Astrocyte (in vitro differentiated cells and primary cell): ENCODE measurements at regions not wholly inside any gene's neighbourhood (a gene's known extent, or its start where the extent isn't known, plus 50 kb on each side); places are given as distances from the start of the nearest gene placed in this dataset.

Experiments used
- EZH2 ChIP-seq: IDR thresholded peaks from 2 replicates; pipeline ENCODE4 v1.6.1; 2012; ENCODE audit warnings: mild to moderate bottlenecking, low read length, inconsistent platforms; ENCODE audit not compliant: insufficient read depth
- TF ChIP-seq, protein P1 (sequence below): IDR thresholded peaks from 2 replicates; pipeline ENCODE4 v1.5.1; 2011; ENCODE audit warnings: low read depth, mild to moderate bottlenecking, inconsistent platforms, low read length, moderate library complexity; ENCODE audit not compliant: insufficient read depth

DNA sequence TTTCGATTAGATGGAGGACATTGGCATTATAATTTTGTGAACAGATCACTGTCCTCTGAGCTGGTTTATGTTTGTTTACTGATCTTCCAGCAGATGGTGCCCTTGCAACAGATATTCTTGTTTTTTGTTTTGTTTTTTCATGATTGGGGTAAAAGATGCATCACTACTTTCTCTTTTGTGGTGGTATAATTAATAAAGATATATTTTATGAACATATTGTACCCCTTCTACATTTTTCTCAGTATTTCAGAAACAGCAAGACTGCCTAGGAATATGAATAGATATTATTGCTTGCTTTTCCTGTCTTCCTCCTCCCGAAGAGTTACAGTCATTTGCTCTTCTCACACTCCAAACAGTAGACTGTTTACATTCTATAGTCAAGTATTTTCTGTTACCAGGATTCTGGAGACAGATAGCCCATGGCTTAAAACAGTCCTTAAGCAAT is 905.2 kb downstream of the TRAM1L1 start:
- TF ChIP-seq, protein P1, sequence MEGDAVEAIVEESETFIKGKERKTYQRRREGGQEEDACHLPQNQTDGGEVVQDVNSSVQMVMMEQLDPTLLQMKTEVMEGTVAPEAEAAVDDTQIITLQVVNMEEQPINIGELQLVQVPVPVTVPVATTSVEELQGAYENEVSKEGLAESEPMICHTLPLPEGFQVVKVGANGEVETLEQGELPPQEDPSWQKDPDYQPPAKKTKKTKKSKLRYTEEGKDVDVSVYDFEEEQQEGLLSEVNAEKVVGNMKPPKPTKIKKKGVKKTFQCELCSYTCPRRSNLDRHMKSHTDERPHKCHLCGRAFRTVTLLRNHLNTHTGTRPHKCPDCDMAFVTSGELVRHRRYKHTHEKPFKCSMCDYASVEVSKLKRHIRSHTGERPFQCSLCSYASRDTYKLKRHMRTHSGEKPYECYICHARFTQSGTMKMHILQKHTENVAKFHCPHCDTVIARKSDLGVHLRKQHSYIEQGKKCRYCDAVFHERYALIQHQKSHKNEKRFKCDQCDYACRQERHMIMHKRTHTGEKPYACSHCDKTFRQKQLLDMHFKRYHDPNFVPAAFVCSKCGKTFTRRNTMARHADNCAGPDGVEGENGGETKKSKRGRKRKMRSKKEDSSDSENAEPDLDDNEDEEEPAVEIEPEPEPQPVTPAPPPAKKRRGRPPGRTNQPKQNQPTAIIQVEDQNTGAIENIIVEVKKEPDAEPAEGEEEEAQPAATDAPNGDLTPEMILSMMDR, result peak; percentile 40
- TF ChIP-seq EZH2, result no peak
